ENCODE measurements at regions not wholly inside any gene's neighbourhood (a gene's known extent, or its start where the extent isn't known, plus 50 kb on each side); places are given as distances from the start of the nearest gene placed in this dataset.

DNA sequence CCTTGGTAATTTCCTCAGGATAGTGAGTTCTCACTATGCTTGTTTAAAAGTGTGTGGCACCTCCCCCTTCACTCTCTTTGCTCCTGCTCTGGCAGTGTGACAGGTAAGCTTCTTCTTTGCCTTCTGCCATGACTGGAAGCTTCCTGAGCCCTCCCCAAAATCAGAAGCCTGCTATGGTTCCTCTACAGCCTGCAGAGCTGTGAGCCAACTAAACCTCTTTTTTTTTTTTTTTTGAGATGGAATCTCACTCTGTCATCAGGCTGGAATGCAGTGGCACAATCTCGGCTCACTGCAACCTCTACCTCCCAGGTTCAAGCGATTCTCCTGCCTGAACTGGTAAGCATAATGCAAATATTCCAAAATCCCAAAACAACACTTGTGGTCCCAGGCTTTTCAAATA is 80.0 kb downstream of the SOWAHC start:
- 31 to 40% methylated on average over 2 of the region's 2 CpGs for WGBS, 2 donors
- intact Hi-C loops (cut with DNase I; ENCODE audit: low total_unique reads) = no loop called here
- TF ChIP-seq POLR2A (IDR thresholded peaks at IDR 0.05) = no peak
- TF ChIP-seq, protein P1, sequence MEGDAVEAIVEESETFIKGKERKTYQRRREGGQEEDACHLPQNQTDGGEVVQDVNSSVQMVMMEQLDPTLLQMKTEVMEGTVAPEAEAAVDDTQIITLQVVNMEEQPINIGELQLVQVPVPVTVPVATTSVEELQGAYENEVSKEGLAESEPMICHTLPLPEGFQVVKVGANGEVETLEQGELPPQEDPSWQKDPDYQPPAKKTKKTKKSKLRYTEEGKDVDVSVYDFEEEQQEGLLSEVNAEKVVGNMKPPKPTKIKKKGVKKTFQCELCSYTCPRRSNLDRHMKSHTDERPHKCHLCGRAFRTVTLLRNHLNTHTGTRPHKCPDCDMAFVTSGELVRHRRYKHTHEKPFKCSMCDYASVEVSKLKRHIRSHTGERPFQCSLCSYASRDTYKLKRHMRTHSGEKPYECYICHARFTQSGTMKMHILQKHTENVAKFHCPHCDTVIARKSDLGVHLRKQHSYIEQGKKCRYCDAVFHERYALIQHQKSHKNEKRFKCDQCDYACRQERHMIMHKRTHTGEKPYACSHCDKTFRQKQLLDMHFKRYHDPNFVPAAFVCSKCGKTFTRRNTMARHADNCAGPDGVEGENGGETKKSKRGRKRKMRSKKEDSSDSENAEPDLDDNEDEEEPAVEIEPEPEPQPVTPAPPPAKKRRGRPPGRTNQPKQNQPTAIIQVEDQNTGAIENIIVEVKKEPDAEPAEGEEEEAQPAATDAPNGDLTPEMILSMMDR (IDR thresholded peaks at IDR 0.05) = no peak
- no peak overlapping the region for H3K4me3 ChIP-seq (ENCODE audit: low read depth, poor library complexity, severe bottlenecking)
- no peak for DNase-seq (ENCODE audit: low spot score in 2 of 2)

GRCh38 chr2:109695290-109695689 is 81.1 kb downstream of the SOWAHC start:
- WGBS, 2 donors = 85 to 90% methylated on average over 2 of the region's 2 CpGs

DNA sequence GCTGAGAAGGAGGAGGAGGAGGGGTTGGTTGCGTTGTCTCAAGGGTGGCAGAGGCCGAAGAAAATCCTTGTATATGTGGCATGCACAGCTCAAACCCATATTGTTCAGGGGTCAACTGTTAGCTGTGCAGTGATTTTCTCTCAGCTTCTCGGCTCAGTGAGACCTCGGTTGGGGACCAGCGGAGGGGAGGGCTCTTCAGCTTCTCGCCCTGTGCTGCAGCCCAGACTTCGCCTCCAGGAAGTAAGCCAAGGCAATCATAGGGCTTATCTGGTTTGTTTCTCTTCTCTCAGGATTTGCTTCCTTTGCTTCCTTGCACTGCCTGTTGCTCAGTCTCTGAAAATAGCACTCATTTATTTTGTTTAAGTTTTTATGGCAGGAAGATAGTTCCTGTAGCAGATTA is 85.5 kb downstream of the SOWAHC start:
- TF ChIP-seq POLR2A (IDR thresholded peaks at IDR 0.05) = no peak
- TF ChIP-seq, protein P1 (IDR thresholded peaks at IDR 0.05) = no peak
- no peak for DNase-seq (ENCODE audit: low spot score in 2 of 2)
- H3K4me3 ChIP-seq (ENCODE audit: low read depth, poor library complexity, severe bottlenecking) = no peak overlapping the region
- intact Hi-C loops (cut with DNase I; ENCODE audit: low total_unique reads) = no loop called here
- WGBS, 2 donors = 41 to 55% methylated on average over 7 of the region's 7 CpGs

More at GRCh38 chr2:109695290-109695689, 81.1 kb downstream of the SOWAHC start:
- TF ChIP-seq POLR2A (IDR thresholded peaks at IDR 0.05) = no peak
- TF ChIP-seq, protein P1 (IDR thresholded peaks at IDR 0.05) = no peak
- no peak overlapping the region for H3K4me3 ChIP-seq (ENCODE audit: low read depth, poor library complexity, severe bottlenecking)
- intact Hi-C loops (cut with DNase I; ENCODE audit: low total_unique reads) = no loop called here
- no peak for DNase-seq (ENCODE audit: low spot score in 2 of 2)

- WGBS, 2 donors = 82 to 85% methylated on average over 11 of the region's 11 CpGs
- TF ChIP-seq, protein P1 (IDR thresholded peaks at IDR 0.05) = no peak
- TF ChIP-seq POLR2A (IDR thresholded peaks at IDR 0.05) = no peak
- intact Hi-C loops (cut with DNase I; ENCODE audit: low total_unique reads) = no loop called here
- DNase-seq (ENCODE audit: low spot score in 2 of 2) = no peak
- no peak overlapping the region for H3K4me3 ChIP-seq (ENCODE audit: low read depth, poor library complexity, severe bottlenecking)
Observed at GRCh38 chr2:109700680-109701274, 86.6 kb downstream of the SOWAHC start.

DNA sequence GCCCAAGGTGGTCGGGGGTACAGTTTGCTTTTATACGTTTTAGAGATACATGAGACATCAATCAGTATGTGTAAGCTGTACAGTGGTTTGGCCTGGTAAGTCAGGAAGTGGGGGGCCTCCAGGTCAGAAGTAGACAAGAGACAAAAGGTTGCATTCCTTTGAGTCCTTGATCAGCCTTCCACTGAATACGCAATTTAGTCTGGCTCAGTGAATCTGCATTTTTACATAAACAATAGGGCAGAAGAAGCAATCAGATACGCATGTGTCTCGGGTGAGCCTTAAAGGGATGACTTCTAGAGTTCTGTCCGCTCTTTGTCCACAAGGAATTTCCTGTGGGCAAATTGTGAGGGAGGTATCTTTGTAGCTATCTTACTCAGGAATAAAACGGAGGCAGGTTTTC is 87.2 kb downstream of the SOWAHC start:
- no peak overlapping the region for H3K4me3 ChIP-seq (ENCODE audit: low read depth, poor library complexity, severe bottlenecking)
- TF ChIP-seq, protein P1 (IDR thresholded peaks at IDR 0.05) = no peak
- no peak for TF ChIP-seq POLR2A (IDR thresholded peaks at IDR 0.05)
- intact Hi-C loops (cut with DNase I; ENCODE audit: low total_unique reads) = no loop called here
- WGBS, 2 donors = 79 to 86% methylated on average over 7 of the region's 7 CpGs
- no peak for DNase-seq (ENCODE audit: low spot score in 2 of 2)

All from lower leg skin (tissue), 4 donors.